CD14-positive monocyte (primary cell): ENCODE measurements at regions not wholly inside any gene's neighbourhood (a gene's known extent, or its start where the extent isn't known, plus 50 kb on each side); places are given as distances from the start of the nearest gene placed in this dataset.
A peak's percentile ranks its signal among the peaks of the same experiment; 100 is the strongest.

Experiments
- DNase-seq, 3 donors: peaks; one replicate each; pipeline ENCODE4 v3.0.0-alpha.2; 2011 to 2022
- H2AFZ ChIP-seq: 2 replicates; pipeline ENCODE4 v1.6.0; 2012; ENCODE audit warnings: mild to moderate bottlenecking, low read depth, low read length, inconsistent platforms; ENCODE audit not compliant: insufficient read depth, poor library complexity, severe bottlenecking
- H3K27ac ChIP-seq, 2 donors: 1 replicate in 1 of 2; 2 replicates in 1 of 2; pipeline ENCODE4 v1.5.1; 2012 to 2013; ENCODE audit warnings: low read length in 2 of 2, control low read depth in 1 of 2, inconsistent platforms in 1 of 2, low read depth in 1 of 2, mild to moderate bottlenecking in 1 of 2
- H3K27me3 ChIP-seq, 2 donors: one replicate each; pipeline versions ENCODE4 v1.6.0 to v1.6.1; 2011 to 2013; ENCODE audit warnings: low read length in 2 of 2; ENCODE audit not compliant: control insufficient read depth in 2 of 2, insufficient read depth in 2 of 2
- H3K36me3 ChIP-seq, 2 donors: replicated peaks in 1 of 2; 1 replicate in 1 of 2; 2 replicates in 1 of 2; pipeline versions ENCODE4 v1.5.1 to v1.6.1; 2012 to 2013; ENCODE audit warnings: low read length in 2 of 2, control low read depth in 1 of 2, inconsistent platforms in 1 of 2, mild to moderate bottlenecking in 1 of 2; ENCODE audit not compliant: insufficient read depth in 2 of 2, control insufficient read depth in 1 of 2
- H3K4me1 ChIP-seq, 2 donors: 1 replicate in 1 of 2; 2 replicates in 1 of 2; pipeline versions ENCODE4 v1.5.1 to v1.6.1; 2012 to 2013; ENCODE audit warnings: low read length in 2 of 2, control low read depth in 1 of 2, inconsistent platforms in 1 of 2, mild to moderate bottlenecking in 1 of 2, moderate library complexity in 1 of 2; ENCODE audit not compliant: insufficient read depth in 2 of 2, control insufficient read depth in 1 of 2
- H3K4me2 ChIP-seq: replicated peaks from 2 replicates; pipeline ENCODE3; 2012; ENCODE audit warnings: low read length, moderate library complexity, mild to moderate bottlenecking; ENCODE audit not compliant: poor library complexity, severe bottlenecking; ENCODE audit errors: extremely low read depth
- H3K4me3 ChIP-seq, 3 experiments: fragments of 200-600 bp in 1 of 3; sonication (generic) in 1 of 3; replicated peaks in 1 of 3; 1 replicate in 2 of 3; 2 replicates in 1 of 3; pipeline ENCODE4 v1.5.1; 2011 to 2013; ENCODE audit warnings: low read length in 3 of 3, mild to moderate bottlenecking in 3 of 3, control low read depth in 2 of 3, low read depth in 2 of 3, inconsistent platforms in 1 of 3, moderate library complexity in 1 of 3
- H3K79me2 ChIP-seq: 2 replicates; pipeline ENCODE4 v1.6.0; 2012; ENCODE audit warnings: mild to moderate bottlenecking, control low read depth, inconsistent platforms, low read length, moderate library complexity; ENCODE audit not compliant: insufficient read depth
- H3K9ac ChIP-seq: 2 replicates; pipeline ENCODE4 v1.6.0; 2017; ENCODE audit warnings: low read length, mild to moderate bottlenecking; ENCODE audit not compliant: insufficient read depth, poor library complexity, severe bottlenecking
- H3K9me3 ChIP-seq, 2 donors: replicated peaks in 1 of 2; 1 replicate in 1 of 2; 2 replicates in 1 of 2; pipeline versions ENCODE4 v1.5.1 to v1.6.1; 2012 to 2013; ENCODE audit warnings: low read length in 2 of 2, control low read depth in 1 of 2; ENCODE audit not compliant: control insufficient read depth in 1 of 2, insufficient read depth in 1 of 2
- H4K20me1 ChIP-seq: 2 replicates; pipeline ENCODE4 v1.6.0; 2012; ENCODE audit warnings: mild to moderate bottlenecking, low read length, control low read depth, moderate library complexity; ENCODE audit not compliant: insufficient read depth
- H3K27ac Mint-ChIP-seq, 7 donors: one replicate each; pipeline ENCODE4 v1.8.0; 2020; ENCODE audit warnings: mild to moderate bottlenecking in 7 of 7, mixed read lengths in 7 of 7, moderate library complexity in 6 of 7, inconsistent platforms in 2 of 7
- H3K27me3 Mint-ChIP-seq, 3 donors: one replicate each; pipeline ENCODE4 v1.8.0; 2021 to 2022; ENCODE audit warnings: low read depth in 3 of 3, mild to moderate bottlenecking in 3 of 3, mixed read lengths in 3 of 3, moderate library complexity in 3 of 3, inconsistent platforms in 1 of 3
- H3K36me3 Mint-ChIP-seq, 2 donors: one replicate each; pipeline ENCODE4 v1.8.0; 2020; ENCODE audit warnings: mixed read lengths in 2 of 2, inconsistent platforms in 1 of 2, mild to moderate bottlenecking in 1 of 2
- H3K4me1 Mint-ChIP-seq: one replicate; pipeline ENCODE4 v1.8.0; 2020; ENCODE audit warnings: mild to moderate bottlenecking, mixed read lengths
- H3K4me3 Mint-ChIP-seq, 2 donors: one replicate each; pipeline ENCODE4 v1.8.0; 2020; ENCODE audit warnings: mild to moderate bottlenecking in 2 of 2, mixed read lengths in 2 of 2, moderate library complexity in 1 of 2
- H3K9me3 Mint-ChIP-seq, 7 donors: one replicate each; pipeline ENCODE4 v1.8.0; 2020 to 2022; ENCODE audit warnings: mixed read lengths in 7 of 7, mild to moderate bottlenecking in 6 of 7, moderate library complexity in 6 of 7, inconsistent platforms in 2 of 7
- WGBS: methylation state at CpG from one replicate; pipeline ENCODE4 v1.1.5; 2013; ENCODE audit warnings: missing lambda C conversion rate; ENCODE audit not compliant: insufficient coverage; 5-methylcytosine and 5-hydroxymethylcytosine counted together
- intact Hi-C, 2 donors: fragments of 100-400 bp; cut with micrococcal nuclease; formaldehyde crosslinking; loops; one replicate each; pipeline versions ENCODE4 v1.15.0 to v1.15.1; 2023
- TF ChIP-seq, protein P1 (sequence below): fragments of 200-600 bp; IDR thresholded peaks from one replicate; pipeline ENCODE4 v1.8.0; 2022; ENCODE audit warnings: antibody characterized with exemption, mild to moderate bottlenecking

DNA sequence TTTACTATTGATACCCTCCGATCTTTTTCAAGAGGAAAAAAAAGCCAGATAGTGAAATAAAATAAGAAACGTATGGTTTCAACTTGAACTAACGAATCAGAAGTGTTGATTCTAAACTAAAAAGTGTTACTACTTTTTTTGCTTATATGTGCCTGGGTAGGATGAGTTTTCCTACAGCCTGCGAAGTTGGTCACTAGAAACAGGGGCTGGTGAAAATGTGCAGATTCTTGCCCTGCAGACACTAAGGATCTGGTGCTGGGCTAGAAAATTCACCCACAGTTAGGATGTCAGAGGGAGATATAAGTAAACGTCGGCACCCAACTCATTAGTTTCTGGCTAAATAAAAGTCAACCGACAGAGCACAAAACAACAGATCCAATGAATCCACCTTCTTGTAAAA is 298.7 kb upstream of the NFE2L3 start:
- Histone ChIP-seq H3K27me3 (peaks cover 71 to 93% of the 10 kb centered on the region in 2 donors), H3K27ac (no peak overlapping the region), H3K4me2 (no peak overlapping the region), H3K79me2 (no peaks in the 10 kb centered on the region), H3K4me1 (peaks cover 34 to 40% of the 10 kb centered on the region in 2 donors), H3K9ac (no peak overlapping the region), H3K9me3 (peaks cover 20 to 48% of the 10 kb centered on the region in 2 donors), H3K36me3 (no peaks in the 10 kb centered on the region), H4K20me1 (no peaks in the 10 kb centered on the region), H3K4me3 (no peak overlapping the region), H2AFZ (no peak overlapping the region)
- TF ChIP-seq, protein P1, sequence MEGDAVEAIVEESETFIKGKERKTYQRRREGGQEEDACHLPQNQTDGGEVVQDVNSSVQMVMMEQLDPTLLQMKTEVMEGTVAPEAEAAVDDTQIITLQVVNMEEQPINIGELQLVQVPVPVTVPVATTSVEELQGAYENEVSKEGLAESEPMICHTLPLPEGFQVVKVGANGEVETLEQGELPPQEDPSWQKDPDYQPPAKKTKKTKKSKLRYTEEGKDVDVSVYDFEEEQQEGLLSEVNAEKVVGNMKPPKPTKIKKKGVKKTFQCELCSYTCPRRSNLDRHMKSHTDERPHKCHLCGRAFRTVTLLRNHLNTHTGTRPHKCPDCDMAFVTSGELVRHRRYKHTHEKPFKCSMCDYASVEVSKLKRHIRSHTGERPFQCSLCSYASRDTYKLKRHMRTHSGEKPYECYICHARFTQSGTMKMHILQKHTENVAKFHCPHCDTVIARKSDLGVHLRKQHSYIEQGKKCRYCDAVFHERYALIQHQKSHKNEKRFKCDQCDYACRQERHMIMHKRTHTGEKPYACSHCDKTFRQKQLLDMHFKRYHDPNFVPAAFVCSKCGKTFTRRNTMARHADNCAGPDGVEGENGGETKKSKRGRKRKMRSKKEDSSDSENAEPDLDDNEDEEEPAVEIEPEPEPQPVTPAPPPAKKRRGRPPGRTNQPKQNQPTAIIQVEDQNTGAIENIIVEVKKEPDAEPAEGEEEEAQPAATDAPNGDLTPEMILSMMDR = no peak
- no peak for DNase-seq
- Mint-ChIP-seq H3K27me3 (peaks cover 50 to 63% (median 51%) of the 10 kb centered on the region in 3 donors), H3K9me3 (peaks cover 3 to 28% (median 23%) of the 10 kb centered on the region in 7 donors), H3K27ac (no peak overlapping the region), H3K4me3 (peak overlapping the region in 1 of 2 donors; percentile 86), H3K4me1 (peaks cover 22% of the 10 kb centered on the region), H3K36me3 (peaks cover 7 to 18% of the 10 kb centered on the region in 2 donors)
- intact Hi-C loops = no loop called here
- 59% methylated on average over 2 of the region's 7 CpGs for WGBS

DNA sequence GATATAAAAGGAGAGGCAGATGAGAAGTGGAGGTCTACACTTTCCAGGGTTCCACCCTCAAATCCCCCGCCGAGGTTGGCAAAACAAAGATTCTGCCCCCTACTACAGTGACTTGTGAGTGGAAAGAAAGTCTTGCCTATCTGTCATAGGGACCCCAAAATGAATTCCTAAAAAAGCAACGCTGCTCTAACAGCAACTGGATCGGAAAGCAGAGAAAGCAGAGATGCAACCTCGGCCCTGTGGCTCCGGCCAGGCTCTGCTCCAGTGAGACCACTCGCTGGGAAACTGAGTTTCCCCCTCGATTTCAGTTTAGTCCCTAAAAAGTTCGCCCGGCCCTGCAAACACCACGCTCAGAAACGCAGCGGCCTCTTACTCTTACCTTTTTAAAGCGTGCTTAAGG is 297.9 kb upstream of the NFE2L3 start:
- H3K4me3 Mint-ChIP-seq = peak overlapping the region in 1 of 2 donors; percentile 86
- Histone ChIP-seq H3K79me2 (no peaks in the 10 kb centered on the region), H3K9me3 (peaks cover 27 to 56% of the 10 kb centered on the region in 2 donors), H3K4me1 (peaks cover 37 to 40% of the 10 kb centered on the region in 2 donors), H3K27ac (no peak overlapping the region), H3K27me3 (peaks cover 78 to 98% of the 10 kb centered on the region in 2 donors), H3K4me3 (no peak overlapping the region), H3K9ac (no peak overlapping the region), H3K4me2 (no peak overlapping the region), H3K36me3 (no peaks in the 10 kb centered on the region), H2AFZ (no peak overlapping the region), H4K20me1 (no peaks in the 10 kb centered on the region)
- DNase-seq = no peak
- H3K9me3 Mint-ChIP-seq = peaks cover 5 to 28% (median 23%) of the 10 kb centered on the region in 7 donors
- WGBS = 26% methylated on average over 12 of the region's 14 CpGs
- peaks cover 27% of the 10 kb centered on the region for H3K4me1 Mint-ChIP-seq
- peaks cover 50 to 60% (median 51%) of the 10 kb centered on the region in 3 donors for H3K27me3 Mint-ChIP-seq
- intact Hi-C loops = no loop called here
- TF ChIP-seq, protein P1 = no peak
- H3K27ac Mint-ChIP-seq = peak overlapping the region in 1 of 7 donors; percentile 35
- peaks cover 13 to 18% of the 10 kb centered on the region in 2 donors for H3K36me3 Mint-ChIP-seq
